SK-N-SH (cell line): ENCODE measurements at regions not wholly inside any gene's neighbourhood (a gene's known extent, or its start where the extent isn't known, plus 50 kb on each side); places are given as distances from the start of the nearest gene placed in this dataset.
A peak's percentile ranks its signal among the peaks of the same experiment; 100 is the strongest.

Experiments
- CTCF ChIA-PET: fragments of 300-600, 350-600 bp; formaldehyde crosslinking; extraction: SDS; loops from one replicate; lab custom pipeline; 2021; lab: Yijun Ruan, JAX
- POLR2A ChIA-PET: fragments of 350-600 bp; sonication (Branson Sonifier 250); formaldehyde crosslinking; extraction: SDS; loops from one replicate; lab custom pipeline; 2020; ENCODE audit warnings: antibody characterized with exemption, inconsistent platforms; lab: Yijun Ruan, JAX
- DNase-seq: peaks from one replicate; pipeline ENCODE4 v3.0.0; 2012
- H2AFZ ChIP-seq: fragments of 200-600 bp; sonication (generic); 2 replicates; pipeline ENCODE4 v1.8.1; 2016; ENCODE audit warnings: antibody characterized with exemption, mild to moderate bottlenecking, low read depth
- H3F3A ChIP-seq: fragments of 200-600 bp; sonication (generic); replicated peaks from 2 replicates; pipeline ENCODE3; 2016; ENCODE audit warnings: antibody characterized with exemption, mild to moderate bottlenecking; ENCODE audit not compliant: insufficient read depth
- H3K27ac ChIP-seq, 2 experiments: fragments of 200-500 bp in 1 of 2; fragments of 200-600 bp in 1 of 2; sonication (Bioruptor generic) in 1 of 2; sonication (generic), shearing (Covaris generic) in 1 of 2; 2 replicates each; pipeline versions ENCODE4 v1.5.1 to v1.6.1; 2014 to 2016; ENCODE audit warnings: low read depth in 2 of 2, inconsistent platforms in 1 of 2, low read length in 1 of 2, mild to moderate bottlenecking in 1 of 2, mixed read lengths in 1 of 2
- H3K27me3 ChIP-seq: fragments of 200-600 bp; sonication (generic), shearing (Covaris generic); 2 replicates; pipeline ENCODE4 v1.6.1; 2016; ENCODE audit warnings: mixed run types; ENCODE audit not compliant: insufficient read depth
- H3K36me3 ChIP-seq, 2 experiments: fragments of 200-500 bp in 1 of 2; fragments of 200-600 bp in 1 of 2; sonication (Bioruptor generic) in 1 of 2; sonication (generic) in 1 of 2; replicated peaks in 1 of 2; 2 replicates each; pipeline versions ENCODE3 to v1.5.1; 2014 to 2016; ENCODE audit warnings: low read length in 1 of 2, mild to moderate bottlenecking in 1 of 2; ENCODE audit not compliant: insufficient read depth in 2 of 2, control insufficient read depth in 1 of 2
- H3K4me1 ChIP-seq, 2 experiments: fragments of 200-500 bp in 1 of 2; fragments of 200-600 bp in 1 of 2; sonication (Bioruptor generic) in 1 of 2; sonication (generic), shearing (Covaris generic) in 1 of 2; 2 replicates each; pipeline versions ENCODE4 v1.5.1 to v1.6.1; 2014 to 2016; ENCODE audit warnings: low read depth in 1 of 2, low read length in 1 of 2, mixed run types in 1 of 2; ENCODE audit not compliant: insufficient read depth in 2 of 2, control insufficient read depth in 1 of 2
- H3K4me2 ChIP-seq: fragments of 200-600 bp; sonication (generic), shearing (Covaris generic); 2 replicates; pipeline ENCODE4 v1.6.1; 2017; ENCODE audit warnings: mixed run types
- H3K4me3 ChIP-seq, 2 experiments: fragments of 200-500 bp in 1 of 2; fragments of 200-600 bp in 1 of 2; sonication (Bioruptor generic) in 1 of 2; sonication (generic), shearing (Covaris generic) in 1 of 2; 2 replicates each; pipeline versions ENCODE4 v1.5.1 to v1.8.1; 2014 to 2016; ENCODE audit warnings: low read depth in 2 of 2, inconsistent platforms in 1 of 2, low read length in 1 of 2, mild to moderate bottlenecking in 1 of 2, mixed read lengths in 1 of 2, moderate library complexity in 1 of 2
- H3K79me2 ChIP-seq: fragments of 200-600 bp; sonication (generic); 2 replicates; pipeline ENCODE4 v1.8.1; 2017; ENCODE audit warnings: mild to moderate bottlenecking; ENCODE audit not compliant: insufficient read depth
- H3K9ac ChIP-seq: fragments of 200-600 bp; sonication (generic); 2 replicates; pipeline ENCODE4 v1.6.1; 2017; ENCODE audit warnings: mixed run types
- H3K9me2 ChIP-seq: fragments of 200-600 bp; sonication (generic); 2 replicates; pipeline ENCODE4 v1.6.1; 2017; ENCODE audit warnings: mixed run types
- H3K9me3 ChIP-seq: fragments of 200-600 bp; sonication (generic); 2 replicates; pipeline ENCODE4 v1.6.1; 2017; ENCODE audit warnings: mixed run types, mild to moderate bottlenecking, moderate library complexity
- H4K20me1 ChIP-seq: fragments of 200-600 bp; sonication (generic); 2 replicates; pipeline ENCODE4 v1.6.1; 2017; ENCODE audit warnings: mild to moderate bottlenecking, mixed run types; ENCODE audit not compliant: insufficient read depth
- EP300 ChIP-seq, 2 experiments: IDR thresholded peaks; 2 replicates each; pipeline versions ENCODE4 v1.4.0 to v1.6.1; 2012; ENCODE audit warnings: borderline replicate concordance in 1 of 2, low read depth in 1 of 2, low read length in 1 of 2
- FOSL2 ChIP-seq: IDR thresholded peaks from 2 replicates; pipeline ENCODE4 v1.4.0; 2012; ENCODE audit warnings: low read depth, mild to moderate bottlenecking, moderate library complexity, borderline replicate concordance
- GABPA ChIP-seq: IDR thresholded peaks from 2 replicates; pipeline ENCODE4 v1.4.0; 2012; ENCODE audit warnings: low read depth, mild to moderate bottlenecking
- GATA2 ChIP-seq: sonication (generic); formaldehyde crosslinking; IDR thresholded peaks from 2 replicates; pipeline ENCODE4 v1.5.0; 2020; ENCODE audit warnings: mild to moderate bottlenecking, missing genetic modification reagents
- MEF2A ChIP-seq: IDR thresholded peaks from 2 replicates; pipeline ENCODE4 v1.4.0; 2012; ENCODE audit warnings: low read depth, borderline replicate concordance
- POLR2AphosphoS5 ChIP-seq: IDR thresholded peaks from 2 replicates; pipeline ENCODE4 v1.6.1; 2012; ENCODE audit warnings: low read depth, low read length
- RCOR1 ChIP-seq: fragments of 150-350 bp; IDR thresholded peaks from 2 replicates; pipeline ENCODE4 v1.6.1; 2017; ENCODE audit warnings: antibody characterized with exemption, low read length
- TCF12 ChIP-seq: IDR thresholded peaks from 2 replicates; pipeline ENCODE4 v1.4.0; 2012
- TEAD4 ChIP-seq: IDR thresholded peaks from 2 replicates; pipeline ENCODE4 v1.4.0; 2012; ENCODE audit warnings: mild to moderate bottlenecking, borderline replicate concordance; ENCODE audit not compliant: insufficient read depth
- YY1 ChIP-seq: IDR thresholded peaks from 2 replicates; pipeline ENCODE4 v1.4.0; 2012; ENCODE audit warnings: low read depth, mild to moderate bottlenecking
- WGBS: methylation state at CpG from one replicate; pipeline ENCODE4 v1.1.6; 2017; ENCODE audit warnings: low lambda C conversion rate; 5-methylcytosine and 5-hydroxymethylcytosine counted together
- TF ChIP-seq, protein P1 (sequence below): IDR thresholded peaks from 2 replicates; pipeline ENCODE4; 2012
- TF ChIP-seq, protein P2 (sequence below): IDR thresholded peaks from 2 replicates; pipeline ENCODE4 v1.4.0; 2012; ENCODE audit warnings: low read depth, borderline replicate concordance
- TF ChIP-seq, protein P3 (sequence below): IDR thresholded peaks from 2 replicates; pipeline ENCODE4 v1.6.1; 2012; ENCODE audit warnings: mild to moderate bottlenecking, low read depth, low read length, moderate library complexity
- TF ChIP-seq, protein P4 (sequence below): IDR thresholded peaks from 2 replicates; pipeline ENCODE4 v1.4.0; 2012; ENCODE audit warnings: low read depth

DNA sequence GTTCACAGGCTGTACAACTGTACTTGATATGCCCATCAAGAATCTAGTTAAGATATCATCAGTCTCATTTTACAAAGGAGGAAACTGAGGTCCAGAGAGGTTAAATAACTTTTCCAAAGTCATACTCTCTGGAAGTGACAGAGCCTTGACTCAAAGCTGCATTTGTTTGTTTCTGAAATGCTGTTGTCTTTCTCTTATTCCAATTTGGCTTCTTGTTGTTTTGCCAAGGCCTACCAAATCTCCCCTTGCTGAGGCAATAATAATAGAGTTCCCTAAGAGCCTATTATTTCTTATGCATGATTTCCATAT is 79.8 kb upstream of the C12orf71 start:
- H3K27me3 ChIP-seq, result no peaks in the 10 kb centered on the region
- H3K27ac ChIP-seq, result no peak overlapping the region
- H3K9ac ChIP-seq, result no peak overlapping the region
- no peaks in the 10 kb centered on the region for H4K20me1 ChIP-seq
- no peaks in the 10 kb centered on the region for H3K9me2 ChIP-seq
- H3F3A ChIP-seq, result no peaks in the 10 kb centered on the region
- no peaks in the 10 kb centered on the region for H3K79me2 ChIP-seq
- no peak overlapping the region for H2AFZ ChIP-seq
- TF ChIP-seq FOSL2 (no peak), TEAD4 (no peak), YY1 (no peak), GATA2 (no peak), MEF2A (no peak), POLR2AphosphoS5 (no peak), GABPA (no peak)
- TF ChIP-seq, protein P1, sequence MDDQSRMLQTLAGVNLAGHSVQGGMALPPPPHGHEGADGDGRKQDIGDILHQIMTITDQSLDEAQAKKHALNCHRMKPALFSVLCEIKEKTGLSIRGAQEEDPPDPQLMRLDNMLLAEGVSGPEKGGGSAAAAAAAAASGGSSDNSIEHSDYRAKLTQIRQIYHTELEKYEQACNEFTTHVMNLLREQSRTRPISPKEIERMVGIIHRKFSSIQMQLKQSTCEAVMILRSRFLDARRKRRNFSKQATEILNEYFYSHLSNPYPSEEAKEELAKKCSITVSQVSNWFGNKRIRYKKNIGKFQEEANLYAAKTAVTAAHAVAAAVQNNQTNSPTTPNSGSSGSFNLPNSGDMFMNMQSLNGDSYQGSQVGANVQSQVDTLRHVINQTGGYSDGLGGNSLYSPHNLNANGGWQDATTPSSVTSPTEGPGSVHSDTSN, result no peak
- TF ChIP-seq, protein P2, sequence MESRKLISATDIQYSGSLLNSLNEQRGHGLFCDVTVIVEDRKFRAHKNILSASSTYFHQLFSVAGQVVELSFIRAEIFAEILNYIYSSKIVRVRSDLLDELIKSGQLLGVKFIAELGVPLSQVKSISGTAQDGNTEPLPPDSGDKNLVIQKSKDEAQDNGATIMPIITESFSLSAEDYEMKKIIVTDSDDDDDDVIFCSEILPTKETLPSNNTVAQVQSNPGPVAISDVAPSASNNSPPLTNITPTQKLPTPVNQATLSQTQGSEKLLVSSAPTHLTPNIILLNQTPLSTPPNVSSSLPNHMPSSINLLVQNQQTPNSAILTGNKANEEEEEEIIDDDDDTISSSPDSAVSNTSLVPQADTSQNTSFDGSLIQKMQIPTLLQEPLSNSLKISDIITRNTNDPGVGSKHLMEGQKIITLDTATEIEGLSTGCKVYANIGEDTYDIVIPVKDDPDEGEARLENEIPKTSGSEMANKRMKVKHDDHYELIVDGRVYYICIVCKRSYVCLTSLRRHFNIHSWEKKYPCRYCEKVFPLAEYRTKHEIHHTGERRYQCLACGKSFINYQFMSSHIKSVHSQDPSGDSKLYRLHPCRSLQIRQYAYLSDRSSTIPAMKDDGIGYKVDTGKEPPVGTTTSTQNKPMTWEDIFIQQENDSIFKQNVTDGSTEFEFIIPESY, result no peak
- TF ChIP-seq, protein P3, sequence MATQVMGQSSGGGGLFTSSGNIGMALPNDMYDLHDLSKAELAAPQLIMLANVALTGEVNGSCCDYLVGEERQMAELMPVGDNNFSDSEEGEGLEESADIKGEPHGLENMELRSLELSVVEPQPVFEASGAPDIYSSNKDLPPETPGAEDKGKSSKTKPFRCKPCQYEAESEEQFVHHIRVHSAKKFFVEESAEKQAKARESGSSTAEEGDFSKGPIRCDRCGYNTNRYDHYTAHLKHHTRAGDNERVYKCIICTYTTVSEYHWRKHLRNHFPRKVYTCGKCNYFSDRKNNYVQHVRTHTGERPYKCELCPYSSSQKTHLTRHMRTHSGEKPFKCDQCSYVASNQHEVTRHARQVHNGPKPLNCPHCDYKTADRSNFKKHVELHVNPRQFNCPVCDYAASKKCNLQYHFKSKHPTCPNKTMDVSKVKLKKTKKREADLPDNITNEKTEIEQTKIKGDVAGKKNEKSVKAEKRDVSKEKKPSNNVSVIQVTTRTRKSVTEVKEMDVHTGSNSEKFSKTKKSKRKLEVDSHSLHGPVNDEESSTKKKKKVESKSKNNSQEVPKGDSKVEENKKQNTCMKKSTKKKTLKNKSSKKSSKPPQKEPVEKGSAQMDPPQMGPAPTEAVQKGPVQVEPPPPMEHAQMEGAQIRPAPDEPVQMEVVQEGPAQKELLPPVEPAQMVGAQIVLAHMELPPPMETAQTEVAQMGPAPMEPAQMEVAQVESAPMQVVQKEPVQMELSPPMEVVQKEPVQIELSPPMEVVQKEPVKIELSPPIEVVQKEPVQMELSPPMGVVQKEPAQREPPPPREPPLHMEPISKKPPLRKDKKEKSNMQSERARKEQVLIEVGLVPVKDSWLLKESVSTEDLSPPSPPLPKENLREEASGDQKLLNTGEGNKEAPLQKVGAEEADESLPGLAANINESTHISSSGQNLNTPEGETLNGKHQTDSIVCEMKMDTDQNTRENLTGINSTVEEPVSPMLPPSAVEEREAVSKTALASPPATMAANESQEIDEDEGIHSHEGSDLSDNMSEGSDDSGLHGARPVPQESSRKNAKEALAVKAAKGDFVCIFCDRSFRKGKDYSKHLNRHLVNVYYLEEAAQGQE, result no peak
- CTCF ChIA-PET, result no interaction called here
- no peak overlapping the region for H3K4me2 ChIP-seq
- no peak for DNase-seq
- H3K36me3 ChIP-seq, result no peaks in the 10 kb centered on the region
- H3K9me3 ChIP-seq, result 0 out of 2 replicates have a peak, but pooled peaks cover under 1% of the 10 kb centered on the region
- POLR2A ChIA-PET, result no interaction called here
- H3K4me3 ChIP-seq, result no peak overlapping the region
- 0 out of 4 replicates have a peak, but pooled peaks cover 0 to 8% of the 10 kb centered on the region in 2 experiments for H3K4me1 ChIP-seq

DNA sequence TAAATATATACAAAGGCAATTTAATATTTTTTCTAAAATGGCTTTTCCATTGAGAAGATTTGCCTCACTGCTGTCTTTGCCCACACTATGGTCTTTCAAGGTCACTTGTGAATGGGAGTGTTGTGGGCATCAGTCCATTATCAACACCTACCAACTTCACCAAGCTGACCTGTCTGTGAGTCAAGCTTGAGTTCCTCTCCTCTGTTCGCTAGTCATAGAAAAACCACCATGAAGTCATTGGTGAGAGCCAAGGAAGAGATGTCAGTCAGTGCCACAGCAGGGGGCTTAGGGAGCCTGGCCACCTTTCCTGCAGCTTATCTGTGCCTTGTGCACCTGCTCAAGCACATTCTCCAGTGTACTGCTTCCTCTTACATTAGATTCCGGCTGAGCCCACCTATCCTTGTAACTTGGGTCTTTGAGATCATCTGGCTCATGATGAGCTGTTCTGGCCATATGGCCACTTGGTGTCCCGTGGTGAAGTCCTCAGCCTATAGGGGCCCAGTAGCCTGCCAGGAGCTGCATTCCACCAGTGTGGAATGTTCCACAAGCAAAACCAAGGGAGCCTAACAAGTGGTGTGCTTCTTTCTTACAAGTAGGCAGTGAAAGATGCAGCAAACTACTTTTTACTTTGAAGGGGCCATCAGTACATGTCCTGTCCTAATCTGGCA is 80.8 kb upstream of the C12orf71 start:
- Histone ChIP-seq H3K27ac (no peak overlapping the region), H3K79me2 (no peaks in the 10 kb centered on the region), H4K20me1 (no peaks in the 10 kb centered on the region), H3F3A (no peaks in the 10 kb centered on the region), H3K4me2 (no peak overlapping the region), H3K9me2 (no peaks in the 10 kb centered on the region), H3K4me3 (no peak overlapping the region), H2AFZ (no peak overlapping the region), H3K27me3 (no peaks in the 10 kb centered on the region), H3K9me3 (0 out of 2 replicates have a peak, but pooled peaks cover 3% of the 10 kb centered on the region), H3K9ac (no peak overlapping the region), H3K36me3 (no peaks in the 10 kb centered on the region), H3K4me1 (0 out of 4 replicates have a peak, but pooled peaks cover 0 to 8% of the 10 kb centered on the region in 2 experiments)
- TF ChIP-seq, protein P4, sequence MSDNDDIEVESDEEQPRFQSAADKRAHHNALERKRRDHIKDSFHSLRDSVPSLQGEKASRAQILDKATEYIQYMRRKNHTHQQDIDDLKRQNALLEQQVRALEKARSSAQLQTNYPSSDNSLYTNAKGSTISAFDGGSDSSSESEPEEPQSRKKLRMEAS, result no peak
- TF ChIP-seq EP300 (IDR thresholded peaks at IDR 0.05; ENCODE audit: borderline replicate concordance in 1 of 2, low read depth in 1 of 2, low read length in 1 of 2), result no peak
- no peak for TF ChIP-seq RCOR1
- no peak for TF ChIP-seq GABPA
- 0 out of 2 replicates have a peak, but pooled peaks have one; percentile 5 for TF ChIP-seq TCF12
- POLR2A ChIA-PET, result interaction anchor here (0.6 kb wide), 1 partner anchor 700 kb away, joined by 3 read pairs; no protein-coding TSS in a partner anchor
- no peak for DNase-seq
- 66% methylated on average over 3 of the region's 3 CpGs for WGBS
- CTCF ChIA-PET, result no interaction called here
